ENCODE measurements at regions not wholly inside any gene's neighbourhood (a gene's known extent, or its start where the extent isn't known, plus 50 kb on each side); places are given as distances from the start of the nearest gene placed in this dataset.

DNA sequence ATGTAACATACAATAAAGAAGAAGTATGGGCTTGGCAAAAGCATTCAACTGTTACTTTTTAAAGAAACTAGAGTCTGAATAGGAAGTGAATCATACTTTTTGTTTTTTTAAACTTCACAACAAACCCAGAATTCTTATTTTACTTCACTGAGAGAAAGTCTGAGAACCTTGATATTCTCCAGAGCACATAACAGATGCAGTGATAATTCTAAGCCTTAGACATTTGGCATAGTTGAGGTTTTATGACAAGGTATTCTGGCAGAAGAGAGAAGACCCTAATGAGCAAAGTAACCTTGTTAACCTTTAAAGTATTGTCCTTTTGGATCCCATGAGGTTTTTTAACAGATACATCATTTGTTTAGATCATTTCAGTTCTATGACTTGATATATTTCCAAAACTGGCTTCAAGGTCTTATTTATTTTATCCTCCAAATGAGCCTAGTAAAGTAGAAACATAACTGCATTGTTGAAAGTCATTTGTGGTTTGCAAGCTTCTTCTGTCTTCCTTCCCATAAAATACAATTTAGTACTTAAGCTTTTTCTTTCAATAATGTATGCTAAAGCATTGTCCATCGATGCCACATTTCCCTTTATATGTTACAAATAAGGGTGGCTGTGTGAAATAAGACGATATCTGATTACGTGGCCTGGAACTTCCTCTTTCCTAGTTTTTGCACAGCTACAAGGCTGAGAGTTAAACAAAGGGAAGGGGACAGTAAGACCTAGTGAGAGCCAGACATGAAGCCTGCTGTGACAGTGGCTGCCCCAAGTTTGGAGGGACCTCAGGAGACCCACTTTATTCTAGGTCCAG is 86.1 kb upstream of the ITPRID2 start:
- Histone ChIP-seq H3K27ac (peak overlapping the region; percentile 6 to 54 (median 49)), H3K4me1 (peaks cover 25% of the 10 kb centered on the region), H3K9me3 (no peaks in the 10 kb centered on the region), H3K4me3 (no peak overlapping the region), H3K36me3 (replicated peaks in 1 of 2; ENCODE audit: insufficient read depth in 1 of 2, low read depth in 2 of 2) (no peaks in the 10 kb centered on the region), H3K27me3 (no peaks in the 10 kb centered on the region)
- ATAC-seq (peak; percentile 24), DNase-seq (no peak)
- intact Hi-C loops (cut with DNase I): no loop called here
- no peak for TF ChIP-seq POLR2A (IDR thresholded peaks at IDR 0.05)
- TF ChIP-seq, protein P1, sequence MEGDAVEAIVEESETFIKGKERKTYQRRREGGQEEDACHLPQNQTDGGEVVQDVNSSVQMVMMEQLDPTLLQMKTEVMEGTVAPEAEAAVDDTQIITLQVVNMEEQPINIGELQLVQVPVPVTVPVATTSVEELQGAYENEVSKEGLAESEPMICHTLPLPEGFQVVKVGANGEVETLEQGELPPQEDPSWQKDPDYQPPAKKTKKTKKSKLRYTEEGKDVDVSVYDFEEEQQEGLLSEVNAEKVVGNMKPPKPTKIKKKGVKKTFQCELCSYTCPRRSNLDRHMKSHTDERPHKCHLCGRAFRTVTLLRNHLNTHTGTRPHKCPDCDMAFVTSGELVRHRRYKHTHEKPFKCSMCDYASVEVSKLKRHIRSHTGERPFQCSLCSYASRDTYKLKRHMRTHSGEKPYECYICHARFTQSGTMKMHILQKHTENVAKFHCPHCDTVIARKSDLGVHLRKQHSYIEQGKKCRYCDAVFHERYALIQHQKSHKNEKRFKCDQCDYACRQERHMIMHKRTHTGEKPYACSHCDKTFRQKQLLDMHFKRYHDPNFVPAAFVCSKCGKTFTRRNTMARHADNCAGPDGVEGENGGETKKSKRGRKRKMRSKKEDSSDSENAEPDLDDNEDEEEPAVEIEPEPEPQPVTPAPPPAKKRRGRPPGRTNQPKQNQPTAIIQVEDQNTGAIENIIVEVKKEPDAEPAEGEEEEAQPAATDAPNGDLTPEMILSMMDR (IDR thresholded peaks at IDR 0.05): no peak
- WGBS, 2 donors: 12 to 36% methylated on average over 3 of the region's 3 CpGs

DNA sequence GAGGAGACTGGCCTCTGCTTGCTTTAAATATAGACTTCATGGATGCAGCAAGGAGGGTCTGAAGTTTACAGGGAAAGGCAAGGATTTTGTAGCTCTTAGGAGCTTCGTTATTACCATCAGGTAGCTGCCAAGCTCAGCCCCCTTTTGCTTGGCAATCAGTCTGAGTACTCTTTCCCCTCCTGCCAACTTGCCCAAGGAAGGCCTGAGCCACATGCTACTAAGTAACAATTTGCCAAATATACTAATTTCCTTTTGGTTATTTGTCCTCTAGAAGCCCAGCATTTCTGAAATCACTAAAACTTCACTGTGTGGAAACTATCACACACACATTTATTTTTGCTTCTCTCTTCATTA is 85.5 kb upstream of the ITPRID2 start:
- DNase-seq (peak in 1 of 4 donors; percentile 36), ATAC-seq (no peak)
- Histone ChIP-seq H3K36me3 (replicated peaks in 1 of 2; ENCODE audit: insufficient read depth in 1 of 2, low read depth in 2 of 2) (no peaks in the 10 kb centered on the region), H3K27me3 (no peaks in the 10 kb centered on the region), H3K27ac (peak overlapping the region; percentile 6 to 54 (median 49)), H3K4me3 (no peak overlapping the region), H3K4me1 (peaks cover 31% of the 10 kb centered on the region), H3K9me3 (no peaks in the 10 kb centered on the region)
- no peak for TF ChIP-seq POLR2A (IDR thresholded peaks at IDR 0.05)
- TF ChIP-seq, protein P1 (IDR thresholded peaks at IDR 0.05): no peak
- intact Hi-C loops (cut with DNase I): no loop called here
- WGBS, 2 donors: 14 to 36% methylated on average over 1 of the region's 1 CpG

DNA sequence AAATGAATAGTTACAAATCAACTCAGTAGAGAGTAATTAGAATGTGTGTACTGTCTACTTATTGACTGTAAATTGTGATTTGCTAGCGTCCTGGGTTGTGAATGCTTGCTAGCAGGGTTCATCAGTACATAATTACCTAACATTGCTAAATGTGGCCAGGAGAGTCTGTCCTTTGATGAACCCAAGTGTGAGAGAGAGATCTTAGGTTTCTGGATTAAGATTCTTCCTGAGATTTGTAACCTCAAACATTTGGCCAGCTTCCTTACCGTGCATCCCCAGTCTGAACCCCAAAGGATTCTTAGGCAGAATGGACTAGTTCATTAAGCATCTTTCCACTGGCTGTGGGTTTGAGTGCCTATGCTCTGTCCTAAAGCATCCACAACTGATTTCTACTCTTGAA is 84.0 kb upstream of the ITPRID2 start:
- intact Hi-C loops (cut with DNase I): no loop called here
- H3K4me1 ChIP-seq: peaks cover 46% of the 10 kb centered on the region
- no peak overlapping the region for H3K4me3 ChIP-seq
- no peaks in the 10 kb centered on the region for H3K36me3 ChIP-seq (replicated peaks in 1 of 2; ENCODE audit: insufficient read depth in 1 of 2, low read depth in 2 of 2)
- H3K9me3 ChIP-seq: no peaks in the 10 kb centered on the region
- TF ChIP-seq, protein P1 (IDR thresholded peaks at IDR 0.05): no peak
- TF ChIP-seq POLR2A (IDR thresholded peaks at IDR 0.05): no peak
- ATAC-seq: no peak
- H3K27ac ChIP-seq: peak overlapping the region in 1 of 4 donors; percentile 23
- H3K27me3 ChIP-seq: no peaks in the 10 kb centered on the region
- 77 to 79% methylated on average over 2 of the region's 2 CpGs for WGBS, 2 donors
- DNase-seq: no peak

DNA sequence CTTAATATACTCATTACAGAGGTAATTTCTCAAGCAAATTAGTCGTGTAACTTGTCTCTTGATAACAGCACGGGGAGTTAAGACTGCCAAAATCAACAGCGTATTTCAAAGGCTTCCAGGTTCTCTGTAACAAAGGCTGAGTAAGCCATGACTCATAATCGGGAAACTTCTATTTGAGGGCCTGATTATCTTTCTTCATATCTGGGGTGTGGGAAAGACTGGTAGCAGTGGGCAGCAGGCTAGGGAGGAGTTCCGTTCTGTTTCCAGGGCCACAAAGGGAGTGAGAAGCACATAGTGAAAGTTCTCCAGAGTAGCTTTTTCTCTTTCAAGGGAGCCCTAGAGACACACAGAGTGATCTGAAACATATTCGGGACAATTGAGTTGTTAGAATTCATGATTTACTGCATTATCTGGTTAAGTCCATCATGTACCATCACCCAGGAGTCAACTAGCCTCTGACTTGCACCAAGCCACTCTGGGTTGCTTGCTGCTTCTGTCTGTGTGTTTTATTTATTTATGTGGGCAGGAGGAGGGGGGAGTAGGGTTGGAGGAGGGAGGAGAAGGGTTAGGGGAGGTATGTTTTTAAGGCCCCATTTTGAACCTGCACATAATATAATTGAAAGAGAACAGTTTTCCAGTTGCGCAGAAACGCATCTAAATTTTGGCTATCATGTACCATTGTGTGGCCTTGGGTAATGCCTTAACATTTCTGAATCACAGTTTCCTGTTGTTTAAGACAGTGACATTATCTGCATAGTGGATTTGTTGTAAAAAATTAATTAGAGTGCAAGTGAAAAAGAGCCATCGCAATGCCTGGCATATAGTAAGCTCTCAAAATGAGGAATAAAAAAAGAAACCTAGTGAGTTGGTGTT is 80.5 kb upstream of the ITPRID2 start:
- ATAC-seq (peak; percentile 97), DNase-seq (peak; percentile 64 to 85 (median 76))
- Histone ChIP-seq H3K9me3 (no peaks in the 10 kb centered on the region), H3K4me1 (peaks cover 68% of the 10 kb centered on the region), H3K27me3 (no peaks in the 10 kb centered on the region), H3K4me3 (no peak overlapping the region), H3K27ac (peak overlapping the region; percentile 77 to 90 (median 87)), H3K36me3 (replicated peaks in 1 of 2; ENCODE audit: insufficient read depth in 1 of 2, low read depth in 2 of 2) (no peaks in the 10 kb centered on the region)
- intact Hi-C loops (cut with DNase I): no loop called here
- TF ChIP-seq, protein P1 (IDR thresholded peaks at IDR 0.05): no peak
- peak in 2 of 3 donors; percentile 59 to 60 for TF ChIP-seq POLR2A (IDR thresholded peaks at IDR 0.05)
- WGBS, 2 donors: 14 to 15% methylated on average over 9 of the region's 9 CpGs
